ENCODE measurements at regions not wholly inside any gene's neighbourhood (a gene's known extent, or its start where the extent isn't known, plus 50 kb on each side); places are given as distances from the start of the nearest gene placed in this dataset.
"Not testable (repeated sequence)": the region's sequence is repeated elsewhere in the genome, so short reads cannot be mapped to it uniquely, and the experiment has no call there.

DNA sequence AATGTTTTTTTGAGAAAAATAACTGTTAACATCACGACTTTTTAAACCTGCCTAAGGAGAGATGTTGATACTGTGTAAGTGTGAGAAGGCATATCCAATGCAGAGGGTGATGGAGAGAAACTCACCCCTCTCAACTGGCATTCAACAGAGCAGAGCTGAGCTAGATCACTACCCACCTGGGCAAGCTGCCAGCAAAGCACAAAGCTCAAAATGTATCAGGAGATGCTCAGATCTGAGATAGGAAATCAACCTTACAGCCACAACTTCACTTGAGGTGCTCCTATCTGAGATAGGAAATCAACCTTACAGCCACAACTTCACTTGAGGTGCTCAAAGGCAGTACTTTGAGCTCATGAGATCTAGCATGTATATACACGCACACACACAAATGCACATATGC is 151.5 kb upstream of the PDE1C start:
- no peak for DNase-seq

DNA sequence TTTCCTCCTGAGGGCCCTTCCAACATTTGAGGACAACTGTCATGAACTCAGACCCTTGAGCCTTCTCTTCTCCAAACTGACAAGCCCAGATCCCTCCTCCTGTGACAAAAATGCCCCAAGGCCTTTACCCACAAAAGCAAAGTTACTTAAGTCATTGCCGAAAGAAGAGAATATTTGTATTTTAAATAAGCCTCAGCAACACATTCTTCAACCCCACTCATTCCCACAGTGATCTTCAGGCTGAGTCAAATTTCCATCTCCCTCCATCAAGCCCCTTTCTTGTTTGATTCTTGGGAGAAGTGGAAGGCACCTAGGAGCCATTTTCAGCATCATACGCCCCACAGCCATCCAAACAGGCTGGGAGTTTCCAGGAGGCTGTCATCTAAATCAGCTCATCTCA is 150.8 kb upstream of the PDE1C start:
- no peak for DNase-seq

DNA sequence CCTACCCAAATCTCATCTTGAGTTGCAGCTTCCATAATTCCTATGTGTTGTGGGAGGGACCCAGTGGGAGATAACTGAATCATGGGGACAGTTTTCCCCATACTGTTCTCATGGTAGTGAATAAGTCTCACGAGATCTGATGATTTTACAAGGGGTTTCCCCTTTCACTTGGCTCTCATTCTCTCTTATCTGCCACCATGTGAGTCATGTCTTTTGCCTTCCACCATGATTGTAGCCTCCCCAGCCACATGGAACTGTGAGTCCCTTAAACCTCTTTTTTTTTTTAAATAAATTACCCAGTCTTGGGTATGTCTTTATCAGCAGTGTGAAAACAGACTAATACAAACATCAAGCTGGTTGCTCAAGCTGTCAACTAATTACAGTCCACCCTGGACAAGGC is 149.6 kb upstream of the PDE1C start:
- DNase-seq = not testable (repeated sequence)

DNA sequence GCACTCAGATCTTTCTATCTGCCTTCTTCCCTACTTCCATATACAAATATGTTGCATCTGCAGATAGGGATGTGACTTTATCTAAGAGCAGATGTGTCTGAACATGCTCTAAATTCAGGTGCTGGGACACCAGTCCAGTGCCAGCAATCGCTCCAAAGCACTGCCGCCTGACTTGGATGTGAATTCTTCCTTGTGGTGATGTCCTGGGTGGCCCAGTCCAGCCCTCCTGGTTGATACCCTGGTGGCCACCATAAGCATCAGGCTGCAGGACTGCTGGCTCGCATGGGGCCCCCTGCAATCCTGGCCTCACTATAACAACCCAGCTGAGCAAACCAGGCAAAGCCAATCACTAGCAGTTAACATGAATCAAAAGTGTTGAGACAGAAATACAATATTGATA is 149.2 kb upstream of the PDE1C start:
- DNase-seq = no peak

DNA sequence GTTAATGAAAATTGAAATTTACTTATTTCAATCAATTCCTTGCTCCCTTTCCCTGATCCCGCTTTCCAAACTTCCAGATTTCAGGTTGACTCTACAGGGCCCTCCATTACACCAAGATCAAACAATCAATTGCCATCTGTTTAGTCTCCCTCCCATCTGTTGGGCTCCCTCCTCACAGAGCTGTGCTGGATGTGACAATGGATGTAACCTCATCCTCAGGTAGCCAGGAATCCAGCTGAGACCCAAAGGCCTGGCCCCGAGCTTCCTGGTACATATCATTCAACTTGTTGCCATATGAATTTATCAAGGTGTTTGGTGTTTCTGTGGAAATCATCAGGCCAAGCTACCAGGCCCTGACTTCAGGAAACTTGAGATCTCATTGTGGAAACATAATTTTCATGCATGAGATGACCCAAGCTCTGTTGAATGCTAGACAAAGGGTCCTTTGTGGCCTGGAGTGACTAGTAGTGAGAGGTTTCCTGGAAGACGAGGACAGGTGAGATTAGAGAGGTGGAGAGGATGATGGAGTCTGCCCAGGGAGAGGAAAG is 148.6 kb upstream of the PDE1C start:
- no peak for DNase-seq

DNA sequence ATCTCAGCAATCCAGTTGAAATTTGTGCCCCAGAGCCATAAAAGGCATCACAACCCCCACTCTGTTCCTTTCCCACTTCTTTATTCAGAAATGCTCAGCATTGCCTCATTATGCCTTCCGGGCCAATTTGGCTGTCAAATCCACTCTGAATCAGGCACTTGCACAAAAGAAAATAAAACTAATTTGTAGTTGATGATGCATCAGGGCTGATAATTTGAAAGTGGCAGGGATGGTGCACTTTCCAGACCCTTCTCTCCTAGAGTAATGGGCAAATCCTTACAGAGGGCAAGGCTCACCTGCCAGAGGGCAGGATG is 147.9 kb upstream of the PDE1C start:
- DNase-seq = no peak

DNA sequence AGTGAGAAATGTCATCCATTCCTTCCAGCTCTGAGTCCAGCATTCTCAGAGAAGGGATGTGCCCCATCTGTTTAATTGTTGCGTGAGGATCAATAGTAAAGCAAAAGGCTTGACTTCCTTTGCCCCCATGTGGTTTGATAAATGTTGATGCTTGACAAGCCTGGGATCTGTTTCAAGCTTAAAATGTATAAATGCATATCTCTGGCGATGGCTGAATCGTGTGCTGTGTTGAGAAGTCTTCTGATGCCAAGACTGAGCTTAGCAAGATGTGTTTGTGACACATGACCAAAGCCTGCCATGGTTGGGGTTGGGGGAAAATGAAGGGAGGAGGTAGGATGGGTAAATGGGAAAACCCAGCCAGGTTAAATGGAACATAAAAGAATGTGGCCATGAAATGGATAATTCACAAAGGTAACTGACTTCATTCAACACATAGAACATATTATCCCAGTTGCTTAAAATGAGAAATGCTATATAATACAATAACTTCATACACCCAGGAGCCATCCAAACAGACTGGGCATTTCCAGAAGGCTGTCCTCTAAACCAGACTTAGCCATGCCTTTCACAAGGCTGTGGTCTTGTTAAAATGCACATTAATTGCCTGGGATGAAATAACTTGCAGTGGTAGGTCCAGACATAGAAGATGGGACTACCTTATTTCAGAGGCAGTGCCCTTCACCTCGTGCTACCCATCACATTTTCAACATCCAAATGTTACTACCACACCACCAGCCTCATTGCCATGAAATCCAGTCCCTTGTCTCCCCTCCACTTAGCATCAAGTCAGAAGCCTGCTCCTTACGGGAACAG is 147.3 kb upstream of the PDE1C start:
- no peak for DNase-seq

DNA sequence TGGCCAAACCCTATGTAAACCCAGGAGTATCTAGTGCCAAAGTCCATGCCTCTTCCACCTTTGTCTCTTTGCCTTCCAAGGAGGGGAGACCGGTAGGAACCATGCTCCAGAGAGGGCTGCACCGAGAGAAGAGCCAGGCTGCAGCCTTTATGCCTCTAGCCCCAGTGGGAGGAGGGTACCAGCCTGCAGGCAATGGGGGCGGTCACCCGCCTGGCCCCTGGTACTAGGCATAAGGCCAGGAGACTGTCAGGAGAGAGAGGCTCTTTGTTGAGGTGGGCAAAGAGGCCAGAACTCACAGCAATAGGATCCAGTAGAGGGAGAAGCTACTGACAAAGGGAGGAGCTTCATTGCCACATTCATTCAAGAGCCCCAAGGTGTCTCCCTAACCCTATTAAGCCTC is 146.6 kb upstream of the PDE1C start:
- DNase-seq = no peak

DNA sequence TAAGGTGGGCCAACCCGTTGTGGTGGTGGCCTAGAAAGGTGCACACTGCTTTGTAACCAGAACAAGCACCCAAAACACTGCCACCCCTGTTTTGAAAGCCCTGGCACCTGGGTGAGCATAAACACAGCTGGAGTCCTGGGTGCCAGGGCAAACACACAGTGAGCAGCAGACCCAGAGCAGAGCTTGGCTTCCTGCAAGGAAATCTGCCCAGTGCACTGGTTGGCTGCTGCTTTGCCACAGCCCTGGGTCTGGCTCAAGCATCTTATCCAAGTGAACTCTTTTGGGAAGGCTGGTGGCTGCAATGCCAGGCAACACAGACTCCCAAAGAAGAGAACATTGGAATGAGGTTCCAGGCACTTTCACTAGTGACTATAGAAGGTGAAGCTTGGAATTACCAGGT is 145.5 kb upstream of the PDE1C start:
- DNase-seq = no peak

DNA sequence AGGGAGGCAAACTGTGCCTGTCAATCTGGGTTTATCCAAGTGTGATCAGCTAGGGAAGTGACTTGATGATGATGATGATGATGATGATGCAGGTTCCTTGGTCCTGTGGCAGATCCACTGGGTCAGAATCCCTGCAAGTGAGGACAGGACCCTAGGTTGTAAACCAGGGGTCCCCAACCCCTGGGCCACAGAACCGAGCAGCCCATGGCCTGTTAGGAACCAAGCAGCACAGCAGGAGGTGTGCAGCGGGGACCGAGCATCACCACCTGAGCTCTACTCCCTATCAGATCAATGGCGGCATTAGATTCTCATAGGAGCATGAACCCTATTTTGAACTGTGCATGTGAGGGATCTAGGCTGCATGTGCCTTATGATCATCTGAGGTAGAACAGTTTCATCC is 144.7 kb upstream of the PDE1C start:
- DNase-seq = no peak

DNA sequence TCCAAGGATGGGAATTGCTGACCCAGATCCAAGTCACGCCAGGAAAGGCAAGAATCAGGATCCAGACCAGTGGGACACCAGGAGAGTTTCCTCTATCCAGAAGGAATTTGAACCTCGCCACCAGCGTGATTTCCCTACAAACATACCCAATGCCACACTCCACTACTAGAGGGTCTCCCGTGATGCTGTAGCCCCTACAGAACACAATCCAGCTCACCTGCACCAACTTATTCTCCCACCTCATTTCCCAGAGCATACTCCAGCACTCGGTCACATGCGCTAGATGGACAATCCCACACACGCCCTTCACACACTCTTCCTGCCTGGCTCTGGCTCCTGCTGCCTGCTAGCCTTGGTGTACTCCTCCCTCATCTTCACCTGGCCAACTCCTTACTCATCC is 142.1 kb upstream of the PDE1C start:
- DNase-seq = no peak

DNA sequence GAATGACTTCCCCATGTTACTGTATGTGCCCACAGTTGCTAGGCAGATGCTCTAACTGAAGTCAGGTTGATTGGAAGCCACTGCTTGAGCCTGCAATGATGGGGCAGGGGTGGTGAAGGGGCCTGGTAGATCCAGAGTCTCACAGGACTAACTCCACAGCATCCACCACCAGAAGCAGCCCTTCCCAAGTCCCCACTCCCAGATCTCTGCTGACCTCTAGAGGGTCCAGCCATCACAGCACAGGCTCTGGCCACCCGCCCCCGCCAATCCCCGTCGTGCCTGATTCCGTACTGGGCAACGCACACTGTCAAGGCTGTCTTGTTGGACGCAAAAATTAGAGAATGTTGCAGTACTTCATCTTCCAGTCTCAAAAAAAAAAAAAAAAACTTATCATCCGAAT is 136.8 kb upstream of the PDE1C start:
- no peak for DNase-seq

DNA sequence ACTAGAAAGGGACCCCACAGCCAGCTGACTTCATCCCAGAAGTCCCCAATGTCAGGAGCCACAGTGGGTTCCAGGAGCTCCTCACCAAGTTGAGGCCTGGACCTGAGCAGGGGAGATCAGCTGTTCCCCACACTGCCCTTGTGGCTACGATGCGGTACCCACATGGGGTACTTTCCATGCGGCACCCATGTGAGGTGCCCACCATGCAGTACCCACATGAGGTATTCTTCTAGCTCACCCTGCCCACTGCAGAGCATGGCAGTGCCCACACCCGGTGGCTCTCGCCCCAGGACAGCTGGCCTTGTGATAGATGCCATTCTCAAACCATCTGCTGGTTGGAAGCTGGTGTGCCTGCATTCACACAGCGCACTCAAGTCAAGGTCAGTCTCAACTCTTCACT is 136.3 kb upstream of the PDE1C start:
- DNase-seq = no peak

DNA sequence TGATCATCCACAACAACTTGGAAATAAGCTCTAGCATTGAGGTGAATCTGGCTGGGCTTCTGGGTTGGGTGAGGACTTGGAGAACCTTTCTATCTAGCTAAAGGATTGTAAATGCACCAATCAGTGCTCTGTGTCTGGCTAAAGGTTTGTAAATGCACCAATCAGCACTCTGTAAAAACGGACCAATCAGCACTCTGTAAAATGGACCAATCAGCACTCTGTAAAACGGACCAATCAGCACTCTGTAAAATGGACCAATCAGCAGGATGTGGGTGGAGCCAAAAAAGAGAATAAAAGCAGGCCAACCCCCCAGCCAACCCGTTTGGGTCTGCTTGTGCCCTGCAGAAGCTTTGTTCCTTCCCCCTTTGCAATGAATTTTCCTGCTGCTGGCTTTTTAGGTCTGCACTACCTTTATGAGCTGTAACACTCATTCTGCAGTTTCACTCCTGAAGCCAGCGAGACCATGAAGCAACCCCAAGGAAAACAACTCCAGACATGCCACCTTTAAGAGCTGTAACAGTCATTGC is 135.2 kb upstream of the PDE1C start:
- DNase-seq = not testable (repeated sequence)

DNA sequence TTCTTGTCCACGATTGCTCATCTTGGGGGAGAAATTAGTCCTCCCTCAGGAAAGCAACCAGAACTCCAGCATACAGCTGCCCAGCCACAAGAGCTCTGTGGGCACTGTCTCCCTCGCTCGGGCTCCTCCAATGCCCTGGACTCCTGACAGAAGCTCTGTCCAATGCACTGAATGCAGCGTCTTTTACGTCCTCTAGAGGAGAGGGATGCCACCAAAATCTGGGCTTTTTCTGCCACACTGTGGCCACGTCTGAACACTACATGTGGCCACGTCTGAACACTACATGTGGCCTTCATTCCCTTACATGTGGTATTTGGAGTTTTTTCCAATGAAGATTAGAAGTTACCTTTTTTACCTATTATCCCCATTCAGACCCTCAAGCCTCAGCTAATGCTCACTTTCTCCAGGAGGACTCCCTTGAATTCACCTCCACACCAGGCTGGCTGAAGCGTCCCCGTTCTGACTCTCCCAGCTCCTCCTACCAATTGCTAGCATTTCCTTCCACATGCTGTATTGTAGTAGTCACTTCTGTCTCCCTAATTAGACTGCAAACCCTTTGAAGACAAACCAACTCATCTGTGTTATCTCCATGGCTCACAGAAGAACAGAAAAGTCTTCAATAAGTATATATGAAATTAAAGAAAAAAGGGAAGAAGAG is 134.3 kb upstream of the PDE1C start:
- no peak for DNase-seq

DNA sequence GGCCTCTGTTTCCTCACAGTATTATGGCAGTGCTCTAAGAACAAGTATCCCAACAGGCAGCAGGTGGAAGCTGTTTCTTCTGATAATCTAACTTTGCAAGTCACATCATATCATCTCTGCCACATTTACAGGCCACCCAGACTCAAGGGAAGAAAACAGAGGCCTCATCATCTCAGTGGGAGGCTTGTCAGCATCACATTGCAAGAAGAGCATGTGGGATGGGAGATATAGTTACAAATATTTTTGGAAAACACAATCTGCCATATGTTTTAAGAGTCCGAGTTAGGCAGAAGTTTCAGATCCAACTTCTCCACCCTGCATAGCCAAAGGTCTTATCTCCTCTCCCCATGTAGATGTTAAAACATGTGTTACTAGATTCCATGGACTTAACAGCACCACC is 130.4 kb upstream of the PDE1C start:
- DNase-seq = no peak

DNA sequence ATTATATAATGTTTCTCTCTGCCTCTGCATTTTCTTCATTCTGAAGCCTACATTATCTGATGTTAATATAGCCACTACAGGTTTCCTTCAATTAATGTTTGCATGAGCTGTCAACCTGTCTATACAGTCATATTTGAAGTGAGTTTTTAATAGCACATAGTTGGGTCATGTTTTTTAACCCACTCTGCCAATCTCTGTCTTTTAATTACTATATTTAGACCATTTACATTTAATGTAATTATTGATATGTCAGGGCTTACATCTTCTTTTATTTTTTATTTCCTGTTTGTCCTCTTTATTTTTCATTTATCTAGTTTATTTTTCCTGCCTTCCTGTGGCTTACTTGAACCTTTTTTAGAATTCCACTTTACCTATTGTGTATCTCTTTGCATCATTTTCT is 124.3 kb upstream of the PDE1C start:
- no peak for DNase-seq

DNA sequence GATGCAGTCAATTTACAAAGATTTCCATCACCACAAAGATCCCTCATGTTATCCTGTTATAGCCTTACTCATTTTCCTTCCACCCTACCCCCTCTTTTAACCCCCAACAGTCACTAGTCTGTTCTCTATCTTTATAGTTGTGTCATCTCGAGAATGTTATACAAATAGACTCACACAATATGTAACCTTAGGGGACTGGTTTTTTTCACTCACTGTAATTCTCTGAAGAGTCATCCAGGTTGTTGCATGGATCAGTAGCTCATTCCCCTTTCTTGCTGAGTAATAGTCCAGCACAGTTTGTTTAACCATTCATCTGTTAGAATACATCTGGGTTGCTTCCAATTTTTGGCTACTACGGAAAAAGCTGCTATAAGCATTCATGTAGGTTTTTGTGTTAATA is 121.1 kb upstream of the PDE1C start:
- no peak for DNase-seq

DNA sequence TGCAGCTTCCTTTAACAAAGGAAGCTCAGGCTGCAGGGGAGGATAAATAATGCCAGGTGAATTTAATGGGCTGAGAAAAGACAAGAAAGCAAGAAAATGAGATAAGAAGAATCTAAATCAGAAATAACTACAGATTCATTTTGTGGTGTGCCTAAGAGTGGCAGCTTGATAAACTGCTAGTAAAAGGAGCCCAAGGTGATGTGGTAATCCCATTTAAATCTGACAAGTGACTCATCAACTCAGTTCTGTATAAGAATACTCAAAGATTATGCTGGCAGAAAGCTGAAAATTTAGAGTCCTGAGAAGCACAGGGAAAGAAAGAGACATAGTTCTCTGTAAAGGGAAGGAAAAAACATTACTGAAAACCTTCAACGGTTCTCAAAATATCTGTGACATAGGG is 109.4 kb upstream of the PDE1C start:
- no peak for DNase-seq

DNA sequence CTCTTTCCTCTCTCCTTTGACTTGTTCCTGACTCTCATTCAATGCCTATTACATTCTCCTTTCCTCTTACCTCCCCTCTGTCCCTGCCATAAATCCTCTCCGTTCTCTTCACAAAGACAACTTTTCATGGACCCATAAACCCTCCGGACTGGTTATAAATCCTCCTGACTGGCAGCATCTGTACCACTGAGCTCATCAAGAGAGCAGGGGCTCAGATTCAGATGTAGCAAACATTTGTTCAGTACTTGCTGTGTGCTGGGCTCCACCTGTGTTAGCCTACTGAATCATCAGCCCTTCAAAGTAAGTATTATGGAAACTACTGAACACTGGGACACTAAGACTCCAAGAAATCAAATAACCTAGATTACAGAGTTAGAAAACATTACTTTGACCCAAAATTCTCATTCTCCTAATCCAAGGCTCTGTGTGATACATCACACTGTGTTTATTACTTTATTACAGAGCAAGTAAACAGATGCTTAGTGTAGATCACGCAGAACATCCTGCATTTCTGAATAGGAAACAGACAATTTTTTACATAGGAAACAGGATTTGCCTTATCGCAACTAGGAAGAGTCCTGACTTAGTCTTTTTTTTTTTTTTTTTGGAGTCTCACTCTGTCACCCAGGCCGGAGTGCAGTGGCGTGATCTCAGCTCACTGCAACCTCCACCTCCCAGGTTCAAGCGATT is 108.6 kb upstream of the PDE1C start:
- DNase-seq = no peak

DNA sequence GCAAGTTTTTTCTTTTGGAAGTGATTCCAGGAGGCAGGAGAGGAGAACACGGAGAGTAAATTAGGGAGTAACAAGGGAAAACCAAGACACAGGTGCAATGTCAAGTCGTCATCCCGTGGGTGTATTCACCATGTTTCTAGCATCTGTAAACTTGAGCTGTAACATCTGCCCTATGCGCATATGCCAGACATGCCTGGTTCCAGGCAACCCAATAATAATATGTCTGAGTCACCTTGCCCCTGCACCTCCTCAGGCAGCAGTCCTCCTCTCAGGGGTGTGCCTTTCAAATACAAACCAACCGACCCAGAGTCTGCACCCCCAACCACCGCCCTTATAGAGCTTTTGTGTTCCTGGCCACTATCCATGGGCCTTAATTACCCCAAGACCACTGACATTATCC is 107.0 kb upstream of the PDE1C start:
- DNase-seq = no peak

DNA sequence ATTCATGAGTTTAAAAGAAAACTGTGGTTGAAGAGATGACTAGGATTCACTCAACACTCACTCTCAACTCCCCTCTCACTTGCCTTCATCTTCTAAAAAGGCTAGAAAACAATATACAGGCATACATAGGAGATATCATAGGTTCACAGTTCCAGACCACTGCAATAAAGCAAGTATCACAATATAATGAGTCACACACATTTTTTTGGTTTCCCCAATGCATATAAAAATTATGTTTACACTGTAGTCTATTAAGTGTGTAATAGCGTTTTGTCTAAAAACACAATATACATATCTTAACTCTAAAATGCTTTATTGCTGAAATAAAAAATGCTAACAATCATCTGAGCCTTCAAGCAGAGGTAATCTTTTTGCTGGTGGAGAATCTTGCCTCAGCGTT is 104.9 kb upstream of the PDE1C start:
- DNase-seq = no peak

DNA sequence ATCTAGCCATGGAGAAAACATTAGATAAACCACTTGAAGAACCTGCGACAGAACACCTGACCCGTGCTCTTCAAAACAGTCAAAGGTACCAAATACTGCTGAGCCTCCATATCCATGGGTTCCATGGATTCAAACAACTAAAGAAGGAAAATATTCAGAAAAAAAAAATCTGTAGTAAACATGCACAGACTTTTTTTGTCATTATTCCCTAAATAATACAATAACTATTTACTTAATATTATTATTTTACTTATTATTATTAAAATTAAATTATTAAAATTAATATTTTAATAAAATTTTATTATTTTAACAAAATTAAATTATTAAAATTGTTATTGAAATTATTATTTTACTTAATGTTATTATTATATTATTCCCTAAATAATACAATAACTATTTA is 101.0 kb upstream of the PDE1C start:
- DNase-seq = no peak

DNA sequence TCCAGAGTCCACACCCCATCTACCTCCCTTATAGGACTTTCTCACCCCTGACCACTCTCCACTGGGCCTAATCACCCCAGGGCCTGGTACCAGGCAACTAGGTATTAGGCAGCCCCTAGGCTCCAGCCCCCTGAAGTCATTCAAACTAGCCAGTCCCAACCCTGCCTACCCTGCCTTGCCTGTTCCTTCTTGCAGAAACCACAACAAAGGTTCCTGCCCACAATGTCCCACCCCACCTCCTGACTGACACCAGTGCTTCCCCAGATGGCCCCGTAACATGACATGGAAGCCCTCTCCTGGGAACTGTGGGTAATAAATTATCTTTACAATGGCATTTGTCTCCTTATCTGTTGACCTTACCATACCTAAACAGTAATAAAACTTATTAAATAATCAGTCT is 100.6 kb upstream of the PDE1C start:
- no peak for DNase-seq
